Osteoblast (primary cell): ENCODE measurements at regions not wholly inside any gene's neighbourhood (a gene's known extent, or its start where the extent isn't known, plus 50 kb on each side); places are given as distances from the start of the nearest gene placed in this dataset.

ENCODE experiments used
- DNase-seq: peaks from one replicate; pipeline ENCODE4 v3.0.0; 2011; ENCODE audit warnings: low spot score, mixed read lengths; ENCODE audit not compliant: insufficient read length; ENCODE audit errors: missing footprints
- H2AFZ ChIP-seq: 2 replicates; pipeline ENCODE4 v1.6.0; 2011; ENCODE audit warnings: mild to moderate bottlenecking, low read length
- H3K27ac ChIP-seq: 2 replicates; pipeline ENCODE4 v1.5.1; 2011; ENCODE audit warnings: mild to moderate bottlenecking, low read depth, low read length, moderate library complexity
- H3K27me3 ChIP-seq: 2 replicates; pipeline ENCODE4 v1.6.0; 2012; ENCODE audit warnings: mild to moderate bottlenecking, control low read depth, inconsistent platforms, low read length, moderate library complexity; ENCODE audit not compliant: insufficient read depth
- H3K36me3 ChIP-seq: 2 replicates; pipeline ENCODE4 v1.5.1; 2011; ENCODE audit warnings: mild to moderate bottlenecking, low read length, control low read depth, moderate library complexity; ENCODE audit not compliant: insufficient read depth
- H3K4me1 ChIP-seq: 2 replicates; pipeline ENCODE4 v1.5.1; 2011; ENCODE audit warnings: mild to moderate bottlenecking, low read length, control low read depth, moderate library complexity; ENCODE audit not compliant: insufficient read depth
- H3K4me2 ChIP-seq: 2 replicates; pipeline ENCODE4 v1.6.0; 2011; ENCODE audit warnings: mild to moderate bottlenecking, low read length; ENCODE audit not compliant: insufficient read depth
- H3K4me3 ChIP-seq: fragments of 200-600 bp; sonication (generic); 3 replicates; pipeline ENCODE4 v1.5.1; 2012; ENCODE audit warnings: mild to moderate bottlenecking, low read length, inconsistent platforms; ENCODE audit not compliant: insufficient read depth
- H3K79me2 ChIP-seq: 2 replicates; pipeline ENCODE4 v1.6.0; 2012; ENCODE audit warnings: mild to moderate bottlenecking, low read length, control low read depth, inconsistent platforms; ENCODE audit not compliant: insufficient read depth
- H3K9me3 ChIP-seq: 2 replicates; pipeline ENCODE4 v1.5.1; 2011; ENCODE audit warnings: low read depth, low read length, control low read depth
- H4K20me1 ChIP-seq: 2 replicates; pipeline ENCODE4 v1.6.0; 2012; ENCODE audit warnings: mild to moderate bottlenecking, low read length, control low read depth; ENCODE audit not compliant: insufficient read depth
- CTCF ChIP-seq: IDR thresholded peaks from 2 replicates; pipeline ENCODE4 v1.5.1; 2011; ENCODE audit warnings: mild to moderate bottlenecking, low read depth, low read length, moderate library complexity; ENCODE audit errors: extremely low read depth

- H3K4me2 ChIP-seq = peak overlapping the region; percentile 40
- no peak for TF ChIP-seq CTCF
- no peak for DNase-seq
Observed at GRCh38 chr4:124203613-124204238, 508.8 kb downstream of the ANKRD50 start.

DNA sequence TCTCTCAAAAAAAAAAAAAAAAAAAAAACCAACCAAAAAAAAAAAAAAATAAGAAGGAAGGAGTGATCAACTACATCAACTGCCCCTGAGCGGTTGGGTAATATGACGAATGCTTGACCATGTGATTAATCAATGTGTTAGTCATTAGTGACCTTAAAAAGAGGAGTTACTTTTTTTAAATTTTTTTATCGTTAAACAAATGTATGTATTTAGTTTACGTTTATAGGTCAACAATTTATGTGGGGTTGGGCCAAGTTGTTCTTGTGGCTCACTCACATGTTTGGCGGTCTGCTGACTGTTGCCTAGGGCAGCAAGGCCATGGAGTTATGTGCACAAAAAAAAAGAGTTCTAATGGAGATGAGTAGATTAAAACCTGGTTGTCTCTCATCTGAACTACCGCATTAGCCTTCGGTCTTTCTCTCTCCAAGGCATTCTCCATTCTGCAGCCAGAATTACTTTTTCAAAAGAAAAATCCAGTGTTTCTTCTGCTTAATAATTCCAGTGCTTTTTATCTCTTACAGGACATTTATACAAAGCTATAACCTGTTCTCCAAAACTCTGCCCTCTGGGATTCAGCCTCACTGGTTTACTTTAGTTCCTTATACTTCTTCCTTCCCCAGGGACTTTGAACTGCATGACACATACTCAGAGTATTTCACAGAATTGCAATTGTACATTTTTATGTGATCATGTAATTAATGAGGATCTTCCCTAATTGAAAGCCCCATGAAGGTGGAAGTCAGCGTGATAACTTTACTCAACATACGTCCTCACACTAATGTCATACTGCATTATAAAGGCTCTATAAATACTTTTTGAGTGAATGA is 505.5 kb downstream of the ANKRD50 start:
- H3K27ac ChIP-seq = no peak overlapping the region
- peaks cover 23% of the 10 kb centered on the region for H3K4me1 ChIP-seq

More at GRCh38 chr4:124203613-124204238, 508.8 kb downstream of the ANKRD50 start:
- H3K36me3 ChIP-seq = no peaks in the 10 kb centered on the region
- H3K9me3 ChIP-seq = no peaks in the 10 kb centered on the region
- H3K4me1 ChIP-seq = peaks cover 27% of the 10 kb centered on the region
- H3K79me2 ChIP-seq = no peaks in the 10 kb centered on the region
- no peaks in the 10 kb centered on the region for H4K20me1 ChIP-seq
- no peaks in the 10 kb centered on the region for H3K27me3 ChIP-seq
- H3K4me3 ChIP-seq = no peak overlapping the region
- H3K27ac ChIP-seq = peak overlapping the region; percentile 47
- no peak overlapping the region for H2AFZ ChIP-seq

GRCh38 chr4:124209211-124209610 is 503.3 kb downstream of the ANKRD50 start:
- Histone ChIP-seq H3K4me1 (peaks cover 14% of the 10 kb centered on the region), H3K27ac (no peak overlapping the region), H3K9me3 (no peaks in the 10 kb centered on the region), H3K79me2 (no peaks in the 10 kb centered on the region), H4K20me1 (no peaks in the 10 kb centered on the region), H3K4me3 (no peak overlapping the region), H2AFZ (peak overlapping the region; percentile 10), H3K4me2 (no peak overlapping the region), H3K27me3 (no peaks in the 10 kb centered on the region), H3K36me3 (no peaks in the 10 kb centered on the region)
- no peak for TF ChIP-seq CTCF
- no peak for DNase-seq

More for the DNA sequence above, 505.5 kb downstream of the ANKRD50 start:
- peak; percentile 44 for DNase-seq
- Histone ChIP-seq H3K9me3 (no peaks in the 10 kb centered on the region), H3K79me2 (no peaks in the 10 kb centered on the region), H3K4me3 (no peak overlapping the region), H3K36me3 (no peaks in the 10 kb centered on the region), H3K4me2 (no peak overlapping the region), H3K27me3 (no peaks in the 10 kb centered on the region), H2AFZ (no peak overlapping the region), H4K20me1 (no peaks in the 10 kb centered on the region)
- TF ChIP-seq CTCF = no peak

- H3K79me2 ChIP-seq = no peaks in the 10 kb centered on the region
- peak overlapping the region; percentile 24 for H2AFZ ChIP-seq
- no peaks in the 10 kb centered on the region for H3K27me3 ChIP-seq
- H3K4me3 ChIP-seq = no peak overlapping the region
- no peaks in the 10 kb centered on the region for H3K36me3 ChIP-seq
- H3K9me3 ChIP-seq = no peaks in the 10 kb centered on the region
- H3K4me1 ChIP-seq = peaks cover 11% of the 10 kb centered on the region
- H4K20me1 ChIP-seq = no peaks in the 10 kb centered on the region
- no peak for DNase-seq
- H3K4me2 ChIP-seq = no peak overlapping the region
- no peak for TF ChIP-seq CTCF
- H3K27ac ChIP-seq = no peak overlapping the region
Observed at GRCh38 chr4:124209626-124210025, 502.9 kb downstream of the ANKRD50 start.
